HG02678 (cell line): ENCODE measurements at regions not wholly inside any gene's neighbourhood (a gene's known extent, or its start where the extent isn't known, plus 50 kb on each side); places are given as distances from the start of the nearest gene placed in this dataset.
"Not testable (repeated sequence)": the region's sequence is repeated elsewhere in the genome, so short reads cannot be mapped to it uniquely, and the experiment has no call there.

ENCODE experiments used
- ATAC-seq: cut with Tn5 transposase; IDR thresholded peaks from one replicate; pipeline ENCODE4 v1.9.1; 2021; ENCODE audit warnings: mild to moderate bottlenecking, moderate library complexity; ENCODE audit not compliant: unreplicated experiment

GRCh38 chr7:138359870-138360559, 100.0 kb upstream of the TRIM24 start:
- ATAC-seq, result no peak

GRCh38 chr7:138363721-138364120, 96.3 kb upstream of the TRIM24 start:
- ATAC-seq, result no peak

GRCh38 chr7:138366137-138366536, 93.9 kb upstream of the TRIM24 start:
- not testable (repeated sequence) for ATAC-seq

GRCh38 chr7:138366676-138367075, 93.4 kb upstream of the TRIM24 start:
- ATAC-seq, result not testable (repeated sequence)

GRCh38 chr7:138369797-138370196, 90.3 kb upstream of the TRIM24 start:
- no peak for ATAC-seq

GRCh38 chr7:138370956-138371355, 89.1 kb upstream of the TRIM24 start:
- no peak for ATAC-seq

- ATAC-seq, result no peak
Observed at GRCh38 chr7:138374119-138374693, 85.9 kb upstream of the TRIM24 start.

GRCh38 chr7:138377306-138377705, 82.8 kb upstream of the TRIM24 start:
- no peak for ATAC-seq

GRCh38 chr7:138378741-138379559, 81.1 kb upstream of the TRIM24 start:
- no peak for ATAC-seq

- ATAC-seq, result no peak
Observed at GRCh38 chr7:138382862-138383565, 77.0 kb upstream of the TRIM24 start.

GRCh38 chr7:138386821-138387220, 73.2 kb upstream of the TRIM24 start:
- no peak for ATAC-seq

GRCh38 chr7:138387755-138388475, 72.1 kb upstream of the TRIM24 start:
- ATAC-seq, result no peak

GRCh38 chr7:138388673-138389491, 71.2 kb upstream of the TRIM24 start:
- no peak for ATAC-seq

GRCh38 chr7:138395763-138396162, 64.3 kb upstream of the TRIM24 start:
- ATAC-seq, result no peak

- peak; percentile 98 for ATAC-seq
Observed at GRCh38 chr7:138396251-138397070, 63.6 kb upstream of the TRIM24 start.

GRCh38 chr7:138397071-138397433, 63.0 kb upstream of the TRIM24 start:
- not testable (repeated sequence) for ATAC-seq

- no peak for ATAC-seq
Observed at GRCh38 chr7:138398857-138399256, 61.2 kb upstream of the TRIM24 start.

- ATAC-seq, result no peak
Observed at GRCh38 chr7:138400400-138400886, 59.6 kb upstream of the TRIM24 start.

- ATAC-seq, result no peak
Observed at GRCh38 chr7:138402749-138403148, 57.3 kb upstream of the TRIM24 start.
